ENCODE measurements at regions not wholly inside any gene's neighbourhood (a gene's known extent, or its start where the extent isn't known, plus 50 kb on each side); places are given as distances from the start of the nearest gene placed in this dataset.

DNA sequence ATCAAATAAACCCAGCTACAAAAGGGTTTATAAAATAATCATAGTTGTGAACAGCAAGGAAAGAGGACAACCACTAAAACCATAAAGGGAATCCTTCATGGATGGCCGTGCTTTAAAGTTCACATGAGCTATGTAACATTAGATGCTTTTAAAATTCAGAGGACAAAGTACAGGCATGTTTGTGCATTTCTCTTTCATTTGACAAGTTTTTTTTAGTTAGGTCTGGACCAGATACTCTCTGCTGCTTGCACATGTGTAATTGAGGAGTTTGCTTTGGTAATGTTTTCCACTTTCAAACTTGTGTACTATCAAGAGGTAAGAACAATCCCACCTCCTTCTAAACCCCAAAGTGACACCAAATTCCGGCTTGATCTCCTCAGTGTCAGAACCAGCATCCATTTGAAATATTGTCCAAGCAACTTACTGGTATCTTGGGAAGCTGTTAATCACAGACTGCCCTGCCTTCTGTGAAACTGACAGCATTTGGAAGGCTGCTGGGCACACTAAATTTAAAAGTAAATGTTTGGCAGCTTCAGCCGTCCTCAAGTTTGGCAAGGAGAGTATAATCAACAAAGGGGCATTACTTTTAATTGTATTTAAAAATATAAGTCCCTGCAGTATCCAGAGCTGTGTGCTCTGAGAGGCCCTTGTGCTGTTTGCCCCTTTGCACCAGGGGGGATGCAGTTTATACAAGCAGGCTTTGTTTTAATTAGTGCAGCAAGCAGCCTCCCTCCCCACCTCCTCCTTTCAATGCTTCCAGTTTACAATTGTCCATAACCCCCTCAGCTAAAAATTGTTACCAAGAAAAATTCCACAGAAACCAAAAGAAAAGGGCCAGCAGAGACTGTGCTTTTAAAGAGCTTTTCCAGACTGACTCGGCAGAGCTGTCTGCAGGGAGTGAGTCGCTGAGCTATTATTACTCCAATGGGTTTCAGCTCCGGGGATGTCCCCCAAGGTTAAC, 328.3 kb upstream of the MPDZ start:
- ATAC-seq (ENCODE audit: insufficient read depth, low FRiP score) (no peak), DNase-seq (peak; percentile 24 to 67 (median 61))
- H3K4me3 ChIP-seq, result no peak overlapping the region
- peaks cover 0 to 6% (median 3%) of the 10 kb centered on the region in 4 donors for H3K9me3 ChIP-seq (ENCODE audit: control insufficient read depth in 4 of 4, insufficient read depth in 3 of 4, low read length in 3 of 4)
- H3K9ac ChIP-seq (ENCODE audit: insufficient read depth in 1 of 2, low read length in 2 of 2), result peak overlapping the region; percentile 14 to 87
- H3K27me3 ChIP-seq (ENCODE audit: control insufficient read depth in 3 of 3, insufficient read depth in 3 of 3, low read length in 2 of 3), result no peaks in the 10 kb centered on the region
- H3K4me1 ChIP-seq (ENCODE audit: control insufficient read depth in 5 of 5, insufficient read depth in 5 of 5, low read length in 5 of 5), result peaks cover 0 to 37% (median 9%) of the 10 kb centered on the region in 5 donors
- 44 to 61% methylated on average over 6 of the region's 6 CpGs for whole genome bisulfite sequencing, 2 donors
- no peak for TF ChIP-seq CTCF (IDR thresholded peaks at IDR 0.05; ENCODE audit: control extremely low read depth, extremely low read depth)
- H3K27ac ChIP-seq (ENCODE audit: low read depth in 1 of 2, low read length in 1 of 2), result peak overlapping the region in 1 of 2 donors; percentile 90
- no peaks in the 10 kb centered on the region for H3K36me3 ChIP-seq (ENCODE audit: control insufficient read depth in 4 of 4, insufficient read depth in 4 of 4, low read length in 4 of 4)

DNA sequence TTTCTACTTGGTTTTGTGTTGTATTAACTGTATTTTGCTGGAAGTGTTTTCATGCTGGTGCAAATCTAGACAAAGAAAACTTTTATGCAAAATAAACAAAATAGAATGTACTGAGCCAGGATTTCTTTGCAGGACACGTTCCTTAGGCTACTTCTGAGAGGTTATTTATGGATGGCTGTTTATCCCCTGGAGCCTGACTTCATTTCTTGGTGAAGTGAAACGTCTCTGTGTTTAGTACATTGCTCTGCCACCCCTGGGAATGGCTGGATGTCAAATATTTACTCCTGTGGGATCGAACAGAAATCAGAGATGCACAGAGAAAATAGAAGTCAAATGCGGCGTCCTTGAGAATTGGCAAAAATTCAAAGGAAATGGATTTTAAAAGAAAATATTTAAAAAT, 327.1 kb upstream of the MPDZ start:
- DNase-seq (no peak), ATAC-seq (ENCODE audit: insufficient read depth, low FRiP score) (no peak)
- no peak overlapping the region for H3K9ac ChIP-seq (ENCODE audit: insufficient read depth in 1 of 2, low read length in 2 of 2)
- TF ChIP-seq CTCF (IDR thresholded peaks at IDR 0.05; ENCODE audit: control extremely low read depth, extremely low read depth), result no peak
- H3K4me1 ChIP-seq (ENCODE audit: control insufficient read depth in 5 of 5, insufficient read depth in 5 of 5, low read length in 5 of 5), result peaks cover 0 to 37% (median 9%) of the 10 kb centered on the region in 5 donors
- H3K27ac ChIP-seq (ENCODE audit: low read depth in 1 of 2, low read length in 1 of 2), result peak overlapping the region in 1 of 2 donors; percentile 90
- no peaks in the 10 kb centered on the region for H3K36me3 ChIP-seq (ENCODE audit: control insufficient read depth in 4 of 4, insufficient read depth in 4 of 4, low read length in 4 of 4)
- 51 to 54% methylated on average over 5 of the region's 5 CpGs for WGBS, 2 donors
- peaks cover 0 to 4% (median 3%) of the 10 kb centered on the region in 4 donors for H3K9me3 ChIP-seq (ENCODE audit: control insufficient read depth in 4 of 4, insufficient read depth in 3 of 4, low read length in 3 of 4)
- H3K27me3 ChIP-seq (ENCODE audit: control insufficient read depth in 3 of 3, insufficient read depth in 3 of 3, low read length in 2 of 3), result no peaks in the 10 kb centered on the region
- no peak overlapping the region for H3K4me3 ChIP-seq

- TF ChIP-seq CTCF (IDR thresholded peaks at IDR 0.05; ENCODE audit: control extremely low read depth, extremely low read depth), result no peak
- peaks cover 0 to 33% (median 9%) of the 10 kb centered on the region in 5 donors for H3K4me1 ChIP-seq (ENCODE audit: control insufficient read depth in 5 of 5, insufficient read depth in 5 of 5, low read length in 5 of 5)
- H3K27ac ChIP-seq (ENCODE audit: low read depth in 1 of 2, low read length in 1 of 2), result no peak overlapping the region
- no peaks in the 10 kb centered on the region for H3K36me3 ChIP-seq (ENCODE audit: control insufficient read depth in 4 of 4, insufficient read depth in 4 of 4, low read length in 4 of 4)
- no peak overlapping the region for H3K4me3 ChIP-seq
- WGBS, 2 donors, result 74 to 75% methylated on average over 3 of the region's 3 CpGs
- ATAC-seq (ENCODE audit: insufficient read depth, low FRiP score), result no peak
- H3K27me3 ChIP-seq (ENCODE audit: control insufficient read depth in 3 of 3, insufficient read depth in 3 of 3, low read length in 2 of 3), result no peaks in the 10 kb centered on the region
- no peak overlapping the region for H3K9ac ChIP-seq (ENCODE audit: insufficient read depth in 1 of 2, low read length in 2 of 2)
- no peak for DNase-seq
- peaks cover 0 to 4% (median 1%) of the 10 kb centered on the region in 4 donors for H3K9me3 ChIP-seq (ENCODE audit: control insufficient read depth in 4 of 4, insufficient read depth in 3 of 4, low read length in 3 of 4)
Measured at GRCh38 chr9:13603921-13604320, 324.4 kb upstream of the MPDZ start.
